GM19452 (cell line): ENCODE measurements at regions not wholly inside any gene's neighbourhood (a gene's known extent, or its start where the extent isn't known, plus 50 kb on each side); places are given as distances from the start of the nearest gene placed in this dataset.
"Not testable (repeated sequence)": the region's sequence is repeated elsewhere in the genome, so short reads cannot be mapped to it uniquely, and the experiment has no call there.

Experiments
- ATAC-seq: cut with Tn5 transposase; IDR thresholded peaks from one replicate; pipeline ENCODE4 v1.9.1; 2021; ENCODE audit not compliant: unreplicated experiment

- ATAC-seq: no peak
These were observed 161.8 kb downstream of the EDEM1 start for GRCh38 chr3:5349343-5349742.

- ATAC-seq: no peak
These were observed 169.6 kb downstream of the EDEM1 start for GRCh38 chr3:5357089-5357488.

- ATAC-seq: no peak
These were observed 171.4 kb downstream of the EDEM1 start for GRCh38 chr3:5358911-5359310.

- no peak for ATAC-seq
These were observed 172.9 kb downstream of the EDEM1 start for GRCh38 chr3:5360453-5360852.

- no peak for ATAC-seq
These were observed 179.2 kb downstream of the EDEM1 start for GRCh38 chr3:5366746-5367145.

- ATAC-seq: not testable (repeated sequence)
These were observed 184.0 kb downstream of the EDEM1 start for GRCh38 chr3:5371555-5371954.

- no peak for ATAC-seq
These were observed 189.3 kb downstream of the EDEM1 start for GRCh38 chr3:5376761-5377160.

- not testable (repeated sequence) for ATAC-seq
These were observed 191.8 kb downstream of the EDEM1 start for GRCh38 chr3:5379266-5379665.

- ATAC-seq: not testable (repeated sequence)
These were observed 196.2 kb downstream of the EDEM1 start for GRCh38 chr3:5383486-5384263.

GRCh38 chr3:5384557-5385236, 197.2 kb downstream of the EDEM1 start:
- ATAC-seq: no peak

GRCh38 chr3:5388091-5388490, 200.6 kb downstream of the EDEM1 start:
- ATAC-seq: no peak

GRCh38 chr3:5389057-5389456, 201.6 kb downstream of the EDEM1 start:
- ATAC-seq: no peak

- no peak for ATAC-seq
These were observed 202.7 kb downstream of the EDEM1 start for GRCh38 chr3:5390221-5390620.

GRCh38 chr3:5390936-5391625, 203.6 kb downstream of the EDEM1 start:
- ATAC-seq: no peak

GRCh38 chr3:5401002-5401401, 213.5 kb downstream of the EDEM1 start:
- no peak for ATAC-seq

GRCh38 chr3:5404718-5405117, 217.2 kb downstream of the EDEM1 start:
- ATAC-seq: no peak

- no peak for ATAC-seq
These were observed 224.3 kb downstream of the EDEM1 start for GRCh38 chr3:5411786-5412185.

- ATAC-seq: no peak
These were observed 235.6 kb downstream of the EDEM1 start for GRCh38 chr3:5423076-5423475.

GRCh38 chr3:5423523-5423922, 236.0 kb downstream of the EDEM1 start:
- ATAC-seq: no peak

- ATAC-seq: no peak
These were observed 237.9 kb downstream of the EDEM1 start for GRCh38 chr3:5425371-5425770.

- ATAC-seq: peak; percentile 36
These were observed 238.8 kb downstream of the EDEM1 start for GRCh38 chr3:5426094-5426883.
